BE2C (cell line): ENCODE measurements at regions not wholly inside any gene's neighbourhood (a gene's known extent, or its start where the extent isn't known, plus 50 kb on each side); places are given as distances from the start of the nearest gene placed in this dataset.

Source experiments
- DNase-seq: peaks from one replicate; pipeline ENCODE4 v3.0.0-alpha.2; 2020
- H3K27me3 ChIP-seq: fragments of 250-450 bp; sonication (Bioruptor Pico); 2 replicates; pipeline ENCODE4 v1.5.1; 2020; ENCODE audit warnings: mild to moderate bottlenecking
- H3K36me3 ChIP-seq: fragments of 250-450 bp; sonication (Bioruptor Pico); 2 replicates; pipeline ENCODE4 v1.5.1; 2020; ENCODE audit warnings: mild to moderate bottlenecking
- H3K4me1 ChIP-seq: fragments of 250-450 bp; sonication (Bioruptor Pico); 2 replicates; pipeline ENCODE4 v1.5.1; 2020
- H3K4me3 ChIP-seq: 2 replicates; pipeline ENCODE4 v1.5.1; 2011; ENCODE audit warnings: low read depth, low read length
- H3K9me3 ChIP-seq: fragments of 250-450 bp; sonication (Bioruptor Pico); 2 replicates; pipeline ENCODE4 v1.5.1; 2020
- TF ChIP-seq, protein P1 (sequence below): IDR thresholded peaks from 2 replicates; pipeline ENCODE4 v1.5.1; 2012; ENCODE audit warnings: mild to moderate bottlenecking, low read depth, low read length

DNA sequence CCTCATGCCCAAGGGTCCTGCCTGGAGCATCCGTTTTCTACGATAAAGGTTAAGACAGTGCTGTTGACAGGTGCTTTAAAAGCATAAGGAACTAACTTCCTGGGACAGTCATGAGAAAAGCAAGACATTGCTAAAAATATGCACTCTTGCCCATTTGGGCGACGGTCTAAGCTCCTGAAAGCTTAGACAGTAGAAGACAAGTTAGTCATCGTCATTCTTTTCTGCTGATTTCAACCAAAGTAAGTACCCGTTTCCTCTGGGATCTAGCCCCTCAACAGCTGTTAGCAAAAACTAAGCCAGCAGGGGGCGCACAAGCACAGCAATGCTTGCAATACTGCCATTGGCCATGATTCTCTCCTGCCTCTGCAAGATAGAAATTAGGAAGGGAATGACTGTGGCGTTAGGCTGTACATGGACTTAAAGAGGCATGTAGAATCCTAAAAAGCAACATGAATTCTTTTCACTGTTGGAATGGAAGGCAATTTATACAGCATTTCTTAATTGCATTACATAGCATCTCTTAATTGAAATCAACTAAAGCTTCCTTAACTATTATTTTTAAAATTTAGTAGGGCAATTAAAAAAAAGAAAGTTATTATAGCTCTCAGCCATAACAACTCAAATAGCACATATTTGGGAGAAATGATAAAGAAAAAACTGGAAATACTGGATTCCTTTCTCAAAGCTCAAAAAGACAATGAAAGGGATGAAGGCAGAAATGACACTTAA, 147.8 kb upstream of the RALGAPA2 start:
- Histone ChIP-seq H3K27me3 (peaks cover 7% of the 10 kb centered on the region), H3K4me1 (no peaks in the 10 kb centered on the region), H3K4me3 (no peak overlapping the region), H3K9me3 (no peaks in the 10 kb centered on the region), H3K36me3 (no peaks in the 10 kb centered on the region)
- peak; percentile 93 for DNase-seq
- TF ChIP-seq, protein P1, sequence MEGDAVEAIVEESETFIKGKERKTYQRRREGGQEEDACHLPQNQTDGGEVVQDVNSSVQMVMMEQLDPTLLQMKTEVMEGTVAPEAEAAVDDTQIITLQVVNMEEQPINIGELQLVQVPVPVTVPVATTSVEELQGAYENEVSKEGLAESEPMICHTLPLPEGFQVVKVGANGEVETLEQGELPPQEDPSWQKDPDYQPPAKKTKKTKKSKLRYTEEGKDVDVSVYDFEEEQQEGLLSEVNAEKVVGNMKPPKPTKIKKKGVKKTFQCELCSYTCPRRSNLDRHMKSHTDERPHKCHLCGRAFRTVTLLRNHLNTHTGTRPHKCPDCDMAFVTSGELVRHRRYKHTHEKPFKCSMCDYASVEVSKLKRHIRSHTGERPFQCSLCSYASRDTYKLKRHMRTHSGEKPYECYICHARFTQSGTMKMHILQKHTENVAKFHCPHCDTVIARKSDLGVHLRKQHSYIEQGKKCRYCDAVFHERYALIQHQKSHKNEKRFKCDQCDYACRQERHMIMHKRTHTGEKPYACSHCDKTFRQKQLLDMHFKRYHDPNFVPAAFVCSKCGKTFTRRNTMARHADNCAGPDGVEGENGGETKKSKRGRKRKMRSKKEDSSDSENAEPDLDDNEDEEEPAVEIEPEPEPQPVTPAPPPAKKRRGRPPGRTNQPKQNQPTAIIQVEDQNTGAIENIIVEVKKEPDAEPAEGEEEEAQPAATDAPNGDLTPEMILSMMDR: peak; percentile 99

DNA sequence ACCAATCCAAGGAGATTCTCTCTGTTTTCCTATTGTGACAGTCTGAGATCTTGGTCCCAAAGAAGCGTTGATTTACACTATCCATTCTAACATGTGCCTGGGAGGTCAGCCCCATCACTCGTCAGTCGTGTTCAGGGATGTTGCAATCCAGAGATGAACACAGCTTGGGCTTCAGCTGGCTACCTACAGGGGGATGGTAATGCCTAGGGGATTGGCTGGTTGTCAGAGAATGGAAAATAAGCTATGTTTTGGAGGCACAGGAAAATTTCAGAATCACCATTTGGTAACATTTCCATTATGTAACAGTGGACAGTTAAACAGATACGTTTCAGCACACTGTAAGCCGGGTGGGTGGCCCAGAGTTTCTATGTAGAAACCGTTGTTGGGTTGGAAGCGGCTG, 147.1 kb upstream of the RALGAPA2 start:
- Histone ChIP-seq H3K36me3 (no peaks in the 10 kb centered on the region), H3K4me1 (no peaks in the 10 kb centered on the region), H3K27me3 (peaks cover 7% of the 10 kb centered on the region), H3K9me3 (no peaks in the 10 kb centered on the region), H3K4me3 (no peak overlapping the region)
- no peak for DNase-seq
- TF ChIP-seq, protein P1: no peak

DNA sequence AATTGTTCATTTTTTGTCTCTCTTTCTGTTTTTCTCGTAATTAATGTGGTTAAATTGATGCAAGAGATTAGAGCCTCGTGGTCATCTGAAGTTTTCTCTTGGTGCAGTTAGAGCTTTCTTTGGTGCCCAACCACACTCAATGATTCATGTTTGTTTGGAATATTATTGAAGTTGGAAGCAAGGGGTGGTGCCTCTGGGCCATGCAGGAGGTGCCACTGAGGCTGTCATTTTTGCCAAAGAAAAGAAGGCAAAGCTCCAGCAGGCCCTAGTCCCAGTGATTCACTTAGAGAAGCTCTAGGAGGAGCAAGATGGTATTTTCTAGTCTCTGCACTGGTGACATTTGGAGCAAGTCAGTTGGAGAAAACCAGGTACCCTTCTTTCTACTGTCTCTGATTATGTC, 144.5 kb upstream of the RALGAPA2 start:
- no peaks in the 10 kb centered on the region for H3K4me1 ChIP-seq
- H3K9me3 ChIP-seq: no peaks in the 10 kb centered on the region
- no peak for DNase-seq
- no peaks in the 10 kb centered on the region for H3K36me3 ChIP-seq
- no peak overlapping the region for H3K4me3 ChIP-seq
- peaks cover 7% of the 10 kb centered on the region for H3K27me3 ChIP-seq
- TF ChIP-seq, protein P1: no peak

DNA sequence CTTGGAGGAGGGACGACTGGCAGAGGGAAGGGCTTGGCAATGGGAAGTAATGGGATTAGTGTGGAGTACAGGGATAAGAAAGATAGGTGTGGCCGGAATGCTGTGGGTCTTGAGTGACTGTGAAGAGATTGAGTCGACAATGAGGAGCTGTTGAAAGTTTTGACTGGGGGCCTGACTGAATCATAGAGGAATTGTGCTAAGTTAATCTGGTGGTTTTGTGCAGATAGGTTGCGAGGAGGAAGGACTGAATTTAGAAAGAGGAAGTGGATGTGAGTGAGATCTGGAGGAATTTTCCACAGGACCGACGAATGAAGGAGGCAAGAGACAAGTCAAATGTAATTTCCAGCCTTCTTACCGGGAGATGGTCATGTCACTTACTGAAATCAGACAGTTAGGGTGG, 143.9 kb upstream of the RALGAPA2 start:
- no peak overlapping the region for H3K4me3 ChIP-seq
- TF ChIP-seq, protein P1: no peak

DNA sequence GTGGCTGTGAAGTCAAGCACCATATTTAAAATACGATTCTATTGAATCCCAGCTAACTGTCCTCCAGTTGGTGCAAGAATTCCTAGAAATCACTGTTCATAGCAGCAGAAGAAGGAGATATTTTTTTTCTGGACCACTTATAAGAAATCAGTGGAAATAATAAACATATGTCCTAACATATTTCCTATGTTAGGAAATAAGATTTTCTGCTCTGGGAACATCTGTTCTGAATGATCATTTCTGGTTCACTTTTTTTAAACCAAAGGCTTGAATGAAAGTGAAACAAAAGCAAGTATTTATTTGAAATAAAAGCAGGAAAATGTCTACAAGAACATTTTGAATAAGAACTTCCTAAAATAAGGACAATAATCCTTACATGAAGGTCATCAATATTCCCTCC, 138.9 kb upstream of the RALGAPA2 start:
- TF ChIP-seq, protein P1: no peak
- Histone ChIP-seq H3K4me1 (no peaks in the 10 kb centered on the region), H3K4me3 (no peak overlapping the region), H3K9me3 (no peaks in the 10 kb centered on the region), H3K27me3 (peaks cover 3% of the 10 kb centered on the region; the same call in 1 of the 2 replicates), H3K36me3 (no peaks in the 10 kb centered on the region)
- DNase-seq: no peak

More for the DNA sequence above, 143.9 kb upstream of the RALGAPA2 start:
- no peaks in the 10 kb centered on the region for H3K36me3 ChIP-seq
- H3K9me3 ChIP-seq: no peaks in the 10 kb centered on the region
- no peaks in the 10 kb centered on the region for H3K4me1 ChIP-seq
- DNase-seq: no peak
- H3K27me3 ChIP-seq: peaks cover 7% of the 10 kb centered on the region

DNA sequence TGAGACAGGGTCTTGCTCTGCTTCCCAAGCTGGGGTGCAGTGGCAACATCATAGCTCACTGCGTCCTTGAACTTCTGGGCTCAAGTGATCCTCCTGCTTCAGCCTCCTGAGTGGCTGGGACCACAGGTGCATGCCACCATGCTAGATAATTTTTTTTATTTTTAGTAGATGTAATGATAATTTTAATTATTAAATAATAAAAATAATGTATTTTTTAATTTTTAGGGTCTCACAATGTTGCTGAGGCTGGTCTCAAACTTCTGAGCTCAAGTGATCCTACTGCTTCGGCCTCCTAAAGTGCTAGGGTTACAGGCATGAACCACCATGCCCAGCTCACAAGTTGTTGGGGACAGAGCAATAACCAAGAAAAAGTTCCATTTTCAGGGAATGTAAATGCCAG, 138.0 kb upstream of the RALGAPA2 start:
- Histone ChIP-seq H3K4me3 (no peak overlapping the region), H3K9me3 (no peaks in the 10 kb centered on the region), H3K4me1 (no peaks in the 10 kb centered on the region), H3K36me3 (no peaks in the 10 kb centered on the region), H3K27me3 (peaks cover 3% of the 10 kb centered on the region; the same call in 1 of the 2 replicates)
- DNase-seq: no peak
- TF ChIP-seq, protein P1: no peak
